ENCODE measurements at regions not wholly inside any gene's neighbourhood (a gene's known extent, or its start where the extent isn't known, plus 50 kb on each side); places are given as distances from the start of the nearest gene placed in this dataset.

DNA sequence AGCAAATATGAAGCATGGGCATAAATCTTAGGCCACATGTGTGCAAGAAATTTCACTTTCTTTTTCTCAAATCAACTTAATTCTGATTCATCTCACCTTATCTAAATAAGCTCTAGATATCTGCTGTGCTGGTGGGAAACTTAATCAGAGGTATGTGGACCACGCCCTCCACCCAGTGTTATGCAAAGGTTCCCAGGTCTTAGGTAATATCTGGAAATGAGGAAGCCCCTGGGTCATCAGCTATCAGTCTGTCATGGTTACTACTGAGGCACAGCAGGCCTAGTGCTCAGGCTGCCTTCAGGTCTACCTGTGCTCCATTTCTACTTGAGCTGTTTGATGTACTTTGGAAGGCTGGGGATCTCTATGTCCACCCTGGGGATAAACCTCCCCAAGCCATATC is 134.4 kb upstream of the KCNH8 start:
- H3K4me2 ChIP-seq (replicated peaks; ENCODE audit: extremely low read depth, low read length, poor library complexity, severe bottlenecking), result no peak overlapping the region
- H3K4me1 Mint-ChIP-seq, result no peaks in the 10 kb centered on the region
- intact Hi-C loops (cut with micrococcal nuclease), result no loop called here
- no peaks in the 10 kb centered on the region for H3K4me1 ChIP-seq (ENCODE audit: control insufficient read depth in 1 of 2, insufficient read depth in 2 of 2, low read length in 2 of 2)
- WGBS (ENCODE audit: insufficient coverage), result no CpG with 5 or more reads among the region's 1 CpG
- no peak overlapping the region for H3K9ac ChIP-seq (ENCODE audit: insufficient read depth, low read length, poor library complexity, severe bottlenecking)
- H2AFZ ChIP-seq (ENCODE audit: insufficient read depth, low read depth, low read length, poor library complexity, severe bottlenecking), result no peak overlapping the region
- no peaks in the 10 kb centered on the region for H4K20me1 ChIP-seq (ENCODE audit: insufficient read depth, low read length)
- DNase-seq, result no peak
- H3K9me3 Mint-ChIP-seq, result peaks cover 0 to 6% (median 2%) of the 10 kb centered on the region in 7 donors
- no peaks in the 10 kb centered on the region for H3K27me3 ChIP-seq (ENCODE audit: control insufficient read depth in 2 of 2, insufficient read depth in 2 of 2, low read length in 2 of 2)
- H3K36me3 Mint-ChIP-seq, result no peaks in the 10 kb centered on the region
- H3K4me3 ChIP-seq (replicated peaks in 1 of 3; ENCODE audit: low read depth in 2 of 3, low read length in 3 of 3), result no peak overlapping the region
- no peak overlapping the region for H3K4me3 Mint-ChIP-seq
- H3K79me2 ChIP-seq (ENCODE audit: insufficient read depth, low read length), result no peaks in the 10 kb centered on the region
- TF ChIP-seq, protein P1, sequence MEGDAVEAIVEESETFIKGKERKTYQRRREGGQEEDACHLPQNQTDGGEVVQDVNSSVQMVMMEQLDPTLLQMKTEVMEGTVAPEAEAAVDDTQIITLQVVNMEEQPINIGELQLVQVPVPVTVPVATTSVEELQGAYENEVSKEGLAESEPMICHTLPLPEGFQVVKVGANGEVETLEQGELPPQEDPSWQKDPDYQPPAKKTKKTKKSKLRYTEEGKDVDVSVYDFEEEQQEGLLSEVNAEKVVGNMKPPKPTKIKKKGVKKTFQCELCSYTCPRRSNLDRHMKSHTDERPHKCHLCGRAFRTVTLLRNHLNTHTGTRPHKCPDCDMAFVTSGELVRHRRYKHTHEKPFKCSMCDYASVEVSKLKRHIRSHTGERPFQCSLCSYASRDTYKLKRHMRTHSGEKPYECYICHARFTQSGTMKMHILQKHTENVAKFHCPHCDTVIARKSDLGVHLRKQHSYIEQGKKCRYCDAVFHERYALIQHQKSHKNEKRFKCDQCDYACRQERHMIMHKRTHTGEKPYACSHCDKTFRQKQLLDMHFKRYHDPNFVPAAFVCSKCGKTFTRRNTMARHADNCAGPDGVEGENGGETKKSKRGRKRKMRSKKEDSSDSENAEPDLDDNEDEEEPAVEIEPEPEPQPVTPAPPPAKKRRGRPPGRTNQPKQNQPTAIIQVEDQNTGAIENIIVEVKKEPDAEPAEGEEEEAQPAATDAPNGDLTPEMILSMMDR (IDR thresholded peaks at IDR 0.05), result no peak
- peak overlapping the region in 1 of 7 donors; percentile 39 for H3K27ac Mint-ChIP-seq
- no peaks in the 10 kb centered on the region for H3K27me3 Mint-ChIP-seq (ENCODE audit: low read depth in 3 of 3)
- H3K9me3 ChIP-seq (replicated peaks in 1 of 2; ENCODE audit: control insufficient read depth in 1 of 2, insufficient read depth in 1 of 2, low read length in 2 of 2), result no peaks in the 10 kb centered on the region
- no peaks in the 10 kb centered on the region for H3K36me3 ChIP-seq (replicated peaks in 1 of 2; ENCODE audit: control insufficient read depth in 1 of 2, insufficient read depth in 2 of 2, low read length in 2 of 2)
- H3K27ac ChIP-seq (ENCODE audit: low read depth in 1 of 2, low read length in 2 of 2), result no peak overlapping the region

DNA sequence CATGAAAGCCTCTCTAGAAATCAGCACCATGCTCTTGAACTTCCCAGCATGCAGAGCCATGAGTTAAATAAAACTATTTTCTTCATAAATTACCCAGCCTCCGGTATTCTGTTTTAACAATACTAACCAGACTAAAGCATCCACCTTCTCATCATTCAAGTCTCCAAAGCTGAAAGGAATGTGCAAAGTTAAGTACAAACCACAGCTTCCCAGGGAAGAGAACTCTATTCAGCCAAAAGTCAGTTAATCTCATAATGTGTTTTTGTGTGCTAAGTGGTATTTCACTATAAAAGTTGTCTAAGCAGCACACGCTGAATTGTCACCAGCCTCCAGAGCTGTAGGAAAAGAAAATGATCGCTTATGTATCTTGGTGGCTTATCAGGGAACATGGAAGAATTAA is 135.5 kb upstream of the KCNH8 start:
- Mint-ChIP-seq H3K9me3 (peaks cover 0 to 6% (median 2%) of the 10 kb centered on the region in 7 donors), H3K4me1 (no peaks in the 10 kb centered on the region), H3K27me3 (ENCODE audit: low read depth in 3 of 3) (no peaks in the 10 kb centered on the region), H3K4me3 (no peak overlapping the region), H3K36me3 (no peaks in the 10 kb centered on the region), H3K27ac (no peak overlapping the region)
- no peaks in the 10 kb centered on the region for H3K36me3 ChIP-seq (replicated peaks in 1 of 2; ENCODE audit: control insufficient read depth in 1 of 2, insufficient read depth in 2 of 2, low read length in 2 of 2)
- 71% methylated on average over 1 of the region's 3 CpGs for WGBS (ENCODE audit: insufficient coverage)
- H3K4me1 ChIP-seq (ENCODE audit: control insufficient read depth in 1 of 2, insufficient read depth in 2 of 2, low read length in 2 of 2), result no peaks in the 10 kb centered on the region
- no peak overlapping the region for H3K27ac ChIP-seq (ENCODE audit: low read depth in 1 of 2, low read length in 2 of 2)
- no peak for DNase-seq
- H4K20me1 ChIP-seq (ENCODE audit: insufficient read depth, low read length), result no peaks in the 10 kb centered on the region
- no peak overlapping the region for H3K4me2 ChIP-seq (replicated peaks; ENCODE audit: extremely low read depth, low read length, poor library complexity, severe bottlenecking)
- intact Hi-C loops (cut with micrococcal nuclease), result no loop called here
- TF ChIP-seq, protein P1 (IDR thresholded peaks at IDR 0.05), result no peak
- H2AFZ ChIP-seq (ENCODE audit: insufficient read depth, low read depth, low read length, poor library complexity, severe bottlenecking), result no peak overlapping the region
- H3K4me3 ChIP-seq (replicated peaks in 1 of 3; ENCODE audit: low read depth in 2 of 3, low read length in 3 of 3), result no peak overlapping the region
- no peaks in the 10 kb centered on the region for H3K79me2 ChIP-seq (ENCODE audit: insufficient read depth, low read length)
- no peaks in the 10 kb centered on the region for H3K27me3 ChIP-seq (ENCODE audit: control insufficient read depth in 2 of 2, insufficient read depth in 2 of 2, low read length in 2 of 2)
- no peaks in the 10 kb centered on the region for H3K9me3 ChIP-seq (replicated peaks in 1 of 2; ENCODE audit: control insufficient read depth in 1 of 2, insufficient read depth in 1 of 2, low read length in 2 of 2)
- H3K9ac ChIP-seq (ENCODE audit: insufficient read depth, low read length, poor library complexity, severe bottlenecking), result no peak overlapping the region
